Lower leg skin (tissue), 3 donors: ENCODE measurements at regions not wholly inside any gene's neighbourhood (a gene's known extent, or its start where the extent isn't known, plus 50 kb on each side); places are given as distances from the start of the nearest gene placed in this dataset.

Source experiments
- POLR2A ChIP-seq, 2 donors: fragments of 450-650 bp; IDR thresholded peaks; one replicate each; pipeline ENCODE4 v1.6.1; 2016 to 2017; ENCODE audit warnings: antibody characterized with exemption in 2 of 2, mild to moderate bottlenecking in 1 of 2, moderate library complexity in 1 of 2
- TF ChIP-seq, protein P1 (sequence below), 3 donors: fragments of 450-650 bp; IDR thresholded peaks; one replicate each; pipeline ENCODE4 v1.5.1; 2016; ENCODE audit warnings: antibody characterized with exemption in 3 of 3, mild to moderate bottlenecking in 3 of 3, moderate library complexity in 2 of 3

DNA sequence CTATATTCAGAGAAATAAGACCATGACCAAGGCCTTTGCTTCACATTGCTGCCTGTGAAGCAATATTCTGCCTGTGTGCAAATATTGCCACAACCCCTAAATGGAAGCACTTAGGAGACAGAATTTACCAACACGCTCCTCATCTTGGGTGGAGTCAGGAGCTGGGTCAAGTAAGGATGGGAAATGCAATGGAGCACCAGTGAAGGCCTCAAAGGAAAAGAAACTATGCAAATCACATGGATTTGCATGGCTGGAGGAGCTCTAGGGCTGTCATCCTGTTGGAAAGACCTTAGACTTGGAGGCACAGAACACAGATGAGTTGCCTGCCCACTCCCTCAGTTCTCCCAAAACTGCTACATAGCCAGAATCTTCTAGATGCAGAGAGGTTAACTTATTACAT is 435.5 kb downstream of the SIPA1L2 start:
- TF ChIP-seq, protein P1, sequence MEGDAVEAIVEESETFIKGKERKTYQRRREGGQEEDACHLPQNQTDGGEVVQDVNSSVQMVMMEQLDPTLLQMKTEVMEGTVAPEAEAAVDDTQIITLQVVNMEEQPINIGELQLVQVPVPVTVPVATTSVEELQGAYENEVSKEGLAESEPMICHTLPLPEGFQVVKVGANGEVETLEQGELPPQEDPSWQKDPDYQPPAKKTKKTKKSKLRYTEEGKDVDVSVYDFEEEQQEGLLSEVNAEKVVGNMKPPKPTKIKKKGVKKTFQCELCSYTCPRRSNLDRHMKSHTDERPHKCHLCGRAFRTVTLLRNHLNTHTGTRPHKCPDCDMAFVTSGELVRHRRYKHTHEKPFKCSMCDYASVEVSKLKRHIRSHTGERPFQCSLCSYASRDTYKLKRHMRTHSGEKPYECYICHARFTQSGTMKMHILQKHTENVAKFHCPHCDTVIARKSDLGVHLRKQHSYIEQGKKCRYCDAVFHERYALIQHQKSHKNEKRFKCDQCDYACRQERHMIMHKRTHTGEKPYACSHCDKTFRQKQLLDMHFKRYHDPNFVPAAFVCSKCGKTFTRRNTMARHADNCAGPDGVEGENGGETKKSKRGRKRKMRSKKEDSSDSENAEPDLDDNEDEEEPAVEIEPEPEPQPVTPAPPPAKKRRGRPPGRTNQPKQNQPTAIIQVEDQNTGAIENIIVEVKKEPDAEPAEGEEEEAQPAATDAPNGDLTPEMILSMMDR (IDR thresholded peaks at IDR 0.05), result no peak
- no peak for TF ChIP-seq POLR2A (IDR thresholded peaks at IDR 0.05)
